CD4-positive, alpha-beta T cell treated with Interleukin-12 subunit alpha and Interleukin-12 subunit beta, for 1 hour (primary cell): ENCODE measurements at regions not wholly inside any gene's neighbourhood (a gene's known extent, or its start where the extent isn't known, plus 50 kb on each side); places are given as distances from the start of the nearest gene placed in this dataset.
"Not testable (repeated sequence)": the region's sequence is repeated elsewhere in the genome, so short reads cannot be mapped to it uniquely, and the experiment has no call there.

Source experiments
- DNase-seq: peaks from one replicate; pipeline ENCODE4 v3.0.0-alpha.2; 2020

GRCh38 chr4:33062155-33062806 is 2342.1 kb downstream of the PCDH7 start:
- no peak for DNase-seq

GRCh38 chr4:33063241-33063640 is 2343.1 kb downstream of the PCDH7 start:
- DNase-seq = no peak

GRCh38 chr4:33064238-33064637 is 2344.1 kb downstream of the PCDH7 start:
- no peak for DNase-seq

- DNase-seq = no peak
Measured at GRCh38 chr4:33065749-33066148, 2345.6 kb downstream of the PCDH7 start.

- no peak for DNase-seq
Measured at GRCh38 chr4:33067221-33067620, 2347.1 kb downstream of the PCDH7 start.

GRCh38 chr4:33068539-33068938 is 2348.4 kb downstream of the PCDH7 start:
- no peak for DNase-seq

GRCh38 chr4:33071535-33071934 is 2351.4 kb downstream of the PCDH7 start:
- DNase-seq = no peak

GRCh38 chr4:33072298-33073089 is 2352.3 kb downstream of the PCDH7 start:
- DNase-seq = no peak

- no peak for DNase-seq
Measured at GRCh38 chr4:33073811-33074210, 2353.6 kb downstream of the PCDH7 start.

- DNase-seq = no peak
Measured at GRCh38 chr4:33078145-33078544, 2358.0 kb downstream of the PCDH7 start.

GRCh38 chr4:33080275-33080674 is 2360.1 kb downstream of the PCDH7 start:
- DNase-seq = no peak

- DNase-seq = no peak
Measured at GRCh38 chr4:33085709-33086108, 2365.5 kb downstream of the PCDH7 start.

GRCh38 chr4:33086331-33086925 is 2366.3 kb downstream of the PCDH7 start:
- DNase-seq = no peak

GRCh38 chr4:33088713-33089112 is 2368.5 kb downstream of the PCDH7 start:
- DNase-seq = no peak

GRCh38 chr4:33090910-33091309 is 2370.7 kb downstream of the PCDH7 start:
- DNase-seq = no peak

GRCh38 chr4:33091961-33092360 is 2371.8 kb downstream of the PCDH7 start:
- no peak for DNase-seq

GRCh38 chr4:33104273-33104672 is 2384.1 kb downstream of the PCDH7 start:
- no peak for DNase-seq

- DNase-seq = no peak
Measured at GRCh38 chr4:33107814-33108213, 2387.6 kb downstream of the PCDH7 start.

GRCh38 chr4:33111117-33111516 is 2390.9 kb downstream of the PCDH7 start:
- no peak for DNase-seq

GRCh38 chr4:33116871-33117270 is 2396.7 kb downstream of the PCDH7 start:
- no peak for DNase-seq

- no peak for DNase-seq
Measured at GRCh38 chr4:33126002-33126401, 2405.8 kb downstream of the PCDH7 start.

GRCh38 chr4:33130662-33131061 is 2410.5 kb downstream of the PCDH7 start:
- DNase-seq = not testable (repeated sequence)

GRCh38 chr4:33133723-33134122 is 2413.6 kb downstream of the PCDH7 start:
- no peak for DNase-seq

GRCh38 chr4:33134366-33134765 is 2414.2 kb downstream of the PCDH7 start:
- DNase-seq = no peak
